ENCODE measurements at regions not wholly inside any gene's neighbourhood (a gene's known extent, or its start where the extent isn't known, plus 50 kb on each side); places are given as distances from the start of the nearest gene placed in this dataset.

GRCh38 chr13:27371932-27372331, 52.5 kb upstream of the GTF3A start:
- Histone ChIP-seq H3K79me2 (ENCODE audit: control insufficient read depth, insufficient read depth, low read length) (no peaks in the 10 kb centered on the region), H4K20me1 (replicated peaks; ENCODE audit: control insufficient read depth, insufficient read depth, low read length) (no peaks in the 10 kb centered on the region), H3K9me1 (ENCODE audit: control insufficient read depth, insufficient read depth, low read length) (no peaks in the 10 kb centered on the region), H3K4me2 (ENCODE audit: insufficient read depth, low read length) (no peak overlapping the region), H3K36me3 (ENCODE audit: control insufficient read depth, insufficient read depth, low read length) (no peaks in the 10 kb centered on the region), H3K9ac (ENCODE audit: insufficient read depth in 1 of 2, low read depth in 2 of 2, low read length in 2 of 2) (no peak overlapping the region), H3K27me3 (ENCODE audit: control insufficient read depth in 2 of 2, insufficient read depth in 2 of 2, low read length in 2 of 2) (peaks cover 17 to 45% of the 10 kb centered on the region in 2 experiments; a peak in 4 of 5 replicates), H3K9me3 (replicated peaks; ENCODE audit: control insufficient read depth, insufficient read depth, low read depth, low read length) (no peaks in the 10 kb centered on the region), H3K4me1 (replicated peaks in 1 of 2; ENCODE audit: control insufficient read depth in 2 of 2, insufficient read depth in 2 of 2, low read length in 2 of 2) (no peaks in the 10 kb centered on the region), H2AFZ (ENCODE audit: low read depth, low read length) (no peak overlapping the region), H3K27ac (ENCODE audit: extremely low read depth, low read depth, low read length) (no peak overlapping the region), H3K4me3 (no peak overlapping the region)
- ChIA-PET CTCF (ENCODE audit: low intra/inter-chr PET ratio) (interaction anchor here (1.5 kb wide), 1 partner anchor 454 kb away, joined by 5 read pairs; no protein-coding TSS in a partner anchor), POLR2A (interaction anchor here (0.6 kb wide), 1 partner anchor 10 kb away, joined by 3 read pairs; no protein-coding TSS in a partner anchor)
- DNase-seq (ENCODE audit: extremely low read depth in 1 of 4, low spot score in 3 of 4) = no peak
- 0% methylated on average over 4 of the region's 5 CpGs for WGBS (ENCODE audit: insufficient coverage, low coverage, missing lambda C conversion rate)
- no peak for FAIRE-seq
- TF ChIP-seq ZNF644 (tag; IDR thresholded peaks at IDR 0.05; ENCODE audit: low read depth) (no peak), MXI1 (IDR thresholded peaks at IDR 0.05; ENCODE audit: low read depth, low read length) (no peak), COPS2 (conservative IDR thresholded peaks at IDR 0.05) (no peak), CBFA2T2 (conservative IDR thresholded peaks at IDR 0.05) (no peak), TCF7L2 (IDR thresholded peaks at IDR 0.05; ENCODE audit: low read depth, low read length) (no peak), ZNF695 (CRISPR knock-in tag; IDR thresholded peaks at IDR 0.05) (no peak), ZEB2 (IDR thresholded peaks at IDR 0.05) (no peak), ETS2 (tag; IDR thresholded peaks at IDR 0.05; ENCODE audit: borderline replicate concordance, poor library complexity, severe bottlenecking) (no peak), FUS (optimal IDR thresholded peaks at IDR 0.05; ENCODE audit: low read depth, low read length) (no peak), RFX5 (IDR thresholded peaks at IDR 0.05; ENCODE audit: low read depth, low read length) (no peak), GATAD2B (IDR thresholded peaks at IDR 0.05; ENCODE audit: borderline replicate concordance) (no peak), MIER1 (IDR thresholded peaks at IDR 0.05; ENCODE audit: low read depth) (no peak), MTA1 (IDR thresholded peaks at IDR 0.05; ENCODE audit: borderline replicate concordance) (no peak), SETDB1 (IDR thresholded peaks at IDR 0.05; ENCODE audit: low read length) (no peak)
- TF ChIP-seq, protein P1, sequence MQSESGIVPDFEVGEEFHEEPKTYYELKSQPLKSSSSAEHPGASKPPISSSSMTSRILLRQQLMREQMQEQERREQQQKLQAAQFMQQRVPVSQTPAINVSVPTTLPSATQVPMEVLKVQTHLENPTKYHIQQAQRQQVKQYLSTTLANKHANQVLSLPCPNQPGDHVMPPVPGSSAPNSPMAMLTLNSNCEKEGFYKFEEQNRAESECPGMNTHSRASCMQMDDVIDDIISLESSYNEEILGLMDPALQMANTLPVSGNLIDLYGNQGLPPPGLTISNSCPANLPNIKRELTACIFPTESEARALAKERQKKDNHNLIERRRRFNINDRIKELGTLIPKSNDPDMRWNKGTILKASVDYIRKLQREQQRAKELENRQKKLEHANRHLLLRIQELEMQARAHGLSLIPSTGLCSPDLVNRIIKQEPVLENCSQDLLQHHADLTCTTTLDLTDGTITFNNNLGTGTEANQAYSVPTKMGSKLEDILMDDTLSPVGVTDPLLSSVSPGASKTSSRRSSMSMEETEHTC (IDR thresholded peaks at IDR 0.05) = no peak
- TF ChIP-seq, protein P2, sequence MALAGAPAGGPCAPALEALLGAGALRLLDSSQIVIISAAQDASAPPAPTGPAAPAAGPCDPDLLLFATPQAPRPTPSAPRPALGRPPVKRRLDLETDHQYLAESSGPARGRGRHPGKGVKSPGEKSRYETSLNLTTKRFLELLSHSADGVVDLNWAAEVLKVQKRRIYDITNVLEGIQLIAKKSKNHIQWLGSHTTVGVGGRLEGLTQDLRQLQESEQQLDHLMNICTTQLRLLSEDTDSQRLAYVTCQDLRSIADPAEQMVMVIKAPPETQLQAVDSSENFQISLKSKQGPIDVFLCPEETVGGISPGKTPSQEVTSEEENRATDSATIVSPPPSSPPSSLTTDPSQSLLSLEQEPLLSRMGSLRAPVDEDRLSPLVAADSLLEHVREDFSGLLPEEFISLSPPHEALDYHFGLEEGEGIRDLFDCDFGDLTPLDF (CRISPR knock-in tag; IDR thresholded peaks at IDR 0.05) = no peak
- TF ChIP-seq, protein P3, sequence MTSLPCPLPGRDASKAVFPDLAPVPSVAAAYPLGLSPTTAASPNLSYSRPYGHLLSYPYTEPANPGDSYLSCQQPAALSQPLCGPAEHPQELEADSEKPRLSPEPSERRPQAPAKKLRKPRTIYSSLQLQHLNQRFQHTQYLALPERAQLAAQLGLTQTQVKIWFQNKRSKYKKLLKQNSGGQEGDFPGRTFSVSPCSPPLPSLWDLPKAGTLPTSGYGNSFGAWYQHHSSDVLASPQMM (CRISPR knock-in tag; IDR thresholded peaks at IDR 0.05) = no peak
- no peak for ATAC-seq
- in situ Hi-C loops (cut with MboI) (no loop called here), intact Hi-C loops (cut with micrococcal nuclease) (loop anchor here (5.0 kb wide), 1 partner anchor 610 kb away; no protein-coding TSS in a partner anchor)
- BruUV-seq (replicated peaks) = no TSS peak
